GM18867 (cell line): ENCODE measurements at regions not wholly inside any gene's neighbourhood (a gene's known extent, or its start where the extent isn't known, plus 50 kb on each side); places are given as distances from the start of the nearest gene placed in this dataset.
"Not testable (repeated sequence)": the region's sequence is repeated elsewhere in the genome, so short reads cannot be mapped to it uniquely, and the experiment has no call there.

ENCODE experiments used
- ATAC-seq: cut with Tn5 transposase; IDR thresholded peaks from one replicate; pipeline ENCODE4 v1.9.1; 2021; ENCODE audit warnings: mild to moderate bottlenecking, moderate library complexity; ENCODE audit not compliant: unreplicated experiment

GRCh38 chr4:27916452-27917184 lies 1056.0 kb downstream of the STIM2 start:
- no peak for ATAC-seq

GRCh38 chr4:27917381-27917780 lies 1056.7 kb downstream of the STIM2 start:
- ATAC-seq = no peak

GRCh38 chr4:27921231-27921630 lies 1060.6 kb downstream of the STIM2 start:
- no peak for ATAC-seq

- ATAC-seq = no peak
These were observed 1068.3 kb downstream of the STIM2 start for GRCh38 chr4:27928761-27929540.

GRCh38 chr4:27930291-27930690 lies 1069.7 kb downstream of the STIM2 start:
- no peak for ATAC-seq

- ATAC-seq = no peak
These were observed 1070.3 kb downstream of the STIM2 start for GRCh38 chr4:27930976-27931375.

GRCh38 chr4:27931584-27931983 lies 1070.9 kb downstream of the STIM2 start:
- no peak for ATAC-seq

- ATAC-seq = no peak
These were observed 1074.2 kb downstream of the STIM2 start for GRCh38 chr4:27934871-27935270.

GRCh38 chr4:27946799-27947198 lies 1086.2 kb downstream of the STIM2 start:
- no peak for ATAC-seq

- ATAC-seq = no peak
These were observed 1086.7 kb downstream of the STIM2 start for GRCh38 chr4:27947302-27947701.

- ATAC-seq = no peak
These were observed 1103.5 kb downstream of the STIM2 start for GRCh38 chr4:27964095-27964494.

GRCh38 chr4:27966664-27967063 lies 1106.0 kb downstream of the STIM2 start:
- no peak for ATAC-seq

- no peak for ATAC-seq
These were observed 1112.4 kb downstream of the STIM2 start for GRCh38 chr4:27973056-27973455.

GRCh38 chr4:27973700-27974099 lies 1113.1 kb downstream of the STIM2 start:
- ATAC-seq = no peak

- no peak for ATAC-seq
These were observed 1113.7 kb downstream of the STIM2 start for GRCh38 chr4:27974339-27974738.

GRCh38 chr4:27974881-27975280 lies 1114.2 kb downstream of the STIM2 start:
- not testable (repeated sequence) for ATAC-seq

GRCh38 chr4:27978427-27979109 lies 1117.9 kb downstream of the STIM2 start:
- not testable (repeated sequence) for ATAC-seq

GRCh38 chr4:27985522-27985921 lies 1124.9 kb downstream of the STIM2 start:
- peak; percentile 78 for ATAC-seq

GRCh38 chr4:27986476-27986875 lies 1125.8 kb downstream of the STIM2 start:
- ATAC-seq = no peak

- no peak for ATAC-seq
These were observed 1141.1 kb downstream of the STIM2 start for GRCh38 chr4:28001698-28002097.

GRCh38 chr4:28004520-28004919 lies 1143.9 kb downstream of the STIM2 start:
- no peak for ATAC-seq

GRCh38 chr4:28006021-28006420 lies 1145.4 kb downstream of the STIM2 start:
- no peak for ATAC-seq
